GM12892 (cell line): ENCODE measurements at regions not wholly inside any gene's neighbourhood (a gene's known extent, or its start where the extent isn't known, plus 50 kb on each side); places are given as distances from the start of the nearest gene placed in this dataset.

Source experiments
- DNase-seq: peaks from one replicate; pipeline ENCODE4 v3.0.0; 2011; ENCODE audit not compliant: insufficient read length
- FAIRE-seq: peaks from 2 replicates; lab custom pipeline; 2011; peaks lifted over from hg19 to GRCh38; lab: Jason Lieb, UNC
- POLR2A ChIP-seq: IDR thresholded peaks from 2 replicates; pipeline ENCODE4 v1.6.1; 2011; ENCODE audit warnings: low read depth, low read length, control low read depth
- POLR2AphosphoS5 ChIP-seq: IDR thresholded peaks from 2 replicates; pipeline ENCODE4 v1.6.1; 2011; ENCODE audit warnings: low read depth, low read length, control low read depth
- TAF1 ChIP-seq: IDR thresholded peaks from 2 replicates; pipeline ENCODE4 v1.6.1; 2011; ENCODE audit warnings: low read depth, mild to moderate bottlenecking, control low read depth, low read length, borderline replicate concordance

- DNase-seq (peak; percentile 0), FAIRE-seq (no peak)
- no peak for TF ChIP-seq POLR2A
- TF ChIP-seq TAF1 = no peak
- TF ChIP-seq POLR2AphosphoS5 = no peak
Observed at GRCh38 chr12:91326058-91327027, 143.7 kb upstream of the DCN start.

GRCh38 chr12:91320999-91321398 is 138.4 kb upstream of the DCN start:
- TF ChIP-seq TAF1 (no peak), POLR2AphosphoS5 (no peak)
- DNase-seq = no peak

GRCh38 chr12:91319071-91319760 is 136.6 kb upstream of the DCN start:
- FAIRE-seq (no peak), DNase-seq (no peak)
- TF ChIP-seq POLR2A = no peak
- TF ChIP-seq POLR2AphosphoS5 = no peak
- no peak for TF ChIP-seq TAF1

More at GRCh38 chr12:91320999-91321398, 138.4 kb upstream of the DCN start:
- FAIRE-seq = no peak

- DNase-seq (no peak), FAIRE-seq (no peak)
- TF ChIP-seq POLR2A (no peak), TAF1 (no peak), POLR2AphosphoS5 (no peak)
Observed at GRCh38 chr12:91317306-91317705, 134.7 kb upstream of the DCN start.

DNA sequence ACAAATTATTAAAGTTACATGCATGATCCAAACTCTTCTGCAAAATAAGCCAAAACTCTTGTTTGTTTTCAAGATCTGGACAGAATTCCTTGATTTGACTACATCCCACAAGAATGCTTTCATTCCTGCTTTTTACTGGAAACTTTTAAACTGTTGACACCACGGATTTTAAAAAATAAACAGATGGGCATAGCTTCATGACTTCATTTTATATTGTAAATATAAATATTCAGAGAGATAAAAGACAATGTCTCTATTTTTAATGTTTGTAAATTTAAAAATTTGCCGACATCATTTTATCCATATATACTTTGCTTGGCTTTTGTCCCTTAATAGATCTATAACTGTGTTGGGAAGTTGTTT is 134.3 kb upstream of the DCN start:
- TF ChIP-seq POLR2AphosphoS5 (no peak), POLR2A (no peak), TAF1 (no peak)
- FAIRE-seq = no peak
- no peak for DNase-seq

- TF ChIP-seq POLR2A (no peak), TAF1 (no peak), POLR2AphosphoS5 (no peak)
- DNase-seq (no peak), FAIRE-seq (no peak)
Observed at GRCh38 chr12:91316161-91316906, 133.7 kb upstream of the DCN start.

- FAIRE-seq (no peak), DNase-seq (no peak)
- TF ChIP-seq POLR2AphosphoS5 (no peak), TAF1 (no peak)
Observed at GRCh38 chr12:91311081-91311480, 128.5 kb upstream of the DCN start.

- TF ChIP-seq POLR2A (no peak), POLR2AphosphoS5 (no peak), TAF1 (no peak)
- DNase-seq (no peak), FAIRE-seq (no peak)
Observed at GRCh38 chr12:91309450-91309849, 126.8 kb upstream of the DCN start.

GRCh38 chr12:91307957-91308670 is 125.5 kb upstream of the DCN start:
- no peak for TF ChIP-seq TAF1
- TF ChIP-seq POLR2AphosphoS5 = no peak
- TF ChIP-seq POLR2A = no peak
- DNase-seq = no peak
- FAIRE-seq = no peak

DNA sequence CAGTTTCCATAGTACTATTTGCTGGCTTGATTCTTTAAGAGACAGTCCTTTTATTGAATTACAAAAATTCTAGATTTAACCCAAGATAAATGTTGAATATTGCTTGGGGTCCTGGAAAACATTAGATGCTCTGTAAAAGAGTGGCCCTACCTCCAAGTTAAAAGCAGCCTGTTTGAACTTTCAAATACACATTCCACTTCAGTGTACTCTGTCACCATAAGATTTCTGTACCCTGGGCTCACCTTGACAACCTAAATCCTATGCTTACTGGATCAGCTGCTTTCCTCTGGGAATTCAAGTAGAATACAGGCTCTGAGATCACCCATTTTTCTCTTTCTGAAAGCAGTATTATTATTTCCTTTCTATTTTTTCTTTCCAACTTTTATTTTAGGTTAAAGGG is 107.7 kb upstream of the DCN start:
- TF ChIP-seq POLR2A (no peak), TAF1 (no peak), POLR2AphosphoS5 (no peak)
- FAIRE-seq (no peak), DNase-seq (no peak)
